ENCODE measurements at regions not wholly inside any gene's neighbourhood (a gene's known extent, or its start where the extent isn't known, plus 50 kb on each side); places are given as distances from the start of the nearest gene placed in this dataset.

- DNase-seq (ENCODE audit: insufficient read length, low spot score): no peak
- FAIRE-seq: no peak
Observed at GRCh38 chr2:45137966-45138695, 128.9 kb upstream of the SIX2 start.

GRCh38 chr2:45134726-45135125, 125.5 kb upstream of the SIX2 start:
- TF ChIP-seq SPI1 (IDR thresholded peaks at IDR 0.05; ENCODE audit: low read depth, low read length) (peak; percentile 24; the same call in 1 of the 2 replicates), POLR2AphosphoS5 (IDR thresholded peaks at IDR 0.05; ENCODE audit: low read depth, low read length) (no peak)
- DNase-seq (ENCODE audit: insufficient read length, low spot score) (no peak), FAIRE-seq (no peak)

More at GRCh38 chr2:45137966-45138695, 128.9 kb upstream of the SIX2 start:
- no peak for TF ChIP-seq PAX5 (IDR thresholded peaks at IDR 0.05; ENCODE audit: insufficient read depth, low read length, severe bottlenecking)
- no peak for TF ChIP-seq POLR2AphosphoS5 (IDR thresholded peaks at IDR 0.05; ENCODE audit: low read depth, low read length)
- TF ChIP-seq POU2F2 (IDR thresholded peaks at IDR 0.05; ENCODE audit: low read depth, low read length): no peak
- TF ChIP-seq TAF1 (IDR thresholded peaks at IDR 0.05; ENCODE audit: low read depth, low read length): no peak
- no peak for TF ChIP-seq POLR2A (IDR thresholded peaks at IDR 0.05; ENCODE audit: low read depth, low read length)
- no peak for TF ChIP-seq SPI1 (IDR thresholded peaks at IDR 0.05; ENCODE audit: low read depth, low read length)

GRCh38 chr2:45134014-45134413, 124.8 kb upstream of the SIX2 start:
- DNase-seq (ENCODE audit: insufficient read length, low spot score) (no peak), FAIRE-seq (no peak)
- TF ChIP-seq POLR2AphosphoS5 (IDR thresholded peaks at IDR 0.05; ENCODE audit: low read depth, low read length) (no peak), POU2F2 (IDR thresholded peaks at IDR 0.05; ENCODE audit: low read depth, low read length) (no peak), POLR2A (IDR thresholded peaks at IDR 0.05; ENCODE audit: low read depth, low read length) (no peak), SPI1 (IDR thresholded peaks at IDR 0.05; ENCODE audit: low read depth, low read length) (no peak), PAX5 (IDR thresholded peaks at IDR 0.05; ENCODE audit: insufficient read depth, low read length, severe bottlenecking) (no peak), TAF1 (IDR thresholded peaks at IDR 0.05; ENCODE audit: low read depth, low read length) (no peak)

GRCh38 chr2:45132551-45132950, 123.3 kb upstream of the SIX2 start:
- TF ChIP-seq POLR2A (IDR thresholded peaks at IDR 0.05; ENCODE audit: low read depth, low read length) (no peak), POLR2AphosphoS5 (IDR thresholded peaks at IDR 0.05; ENCODE audit: low read depth, low read length) (no peak), POU2F2 (IDR thresholded peaks at IDR 0.05; ENCODE audit: low read depth, low read length) (no peak), PAX5 (IDR thresholded peaks at IDR 0.05; ENCODE audit: insufficient read depth, low read length, severe bottlenecking) (no peak), SPI1 (IDR thresholded peaks at IDR 0.05; ENCODE audit: low read depth, low read length) (no peak)
- FAIRE-seq (no peak), DNase-seq (ENCODE audit: insufficient read length, low spot score) (no peak)

GRCh38 chr2:45131587-45131986, 122.3 kb upstream of the SIX2 start:
- FAIRE-seq (no peak), DNase-seq (ENCODE audit: insufficient read length, low spot score) (no peak)
- TF ChIP-seq PAX5 (IDR thresholded peaks at IDR 0.05; ENCODE audit: insufficient read depth, low read length, severe bottlenecking): no peak
- TF ChIP-seq POLR2AphosphoS5 (IDR thresholded peaks at IDR 0.05; ENCODE audit: low read depth, low read length): no peak
- no peak for TF ChIP-seq SPI1 (IDR thresholded peaks at IDR 0.05; ENCODE audit: low read depth, low read length)
- no peak for TF ChIP-seq TAF1 (IDR thresholded peaks at IDR 0.05; ENCODE audit: low read depth, low read length)
- no peak for TF ChIP-seq POU2F2 (IDR thresholded peaks at IDR 0.05; ENCODE audit: low read depth, low read length)
- TF ChIP-seq POLR2A (IDR thresholded peaks at IDR 0.05; ENCODE audit: low read depth, low read length): no peak

- TF ChIP-seq POU2F2 (IDR thresholded peaks at IDR 0.05; ENCODE audit: low read depth, low read length) (no peak), POLR2A (IDR thresholded peaks at IDR 0.05; ENCODE audit: low read depth, low read length) (no peak), POLR2AphosphoS5 (IDR thresholded peaks at IDR 0.05; ENCODE audit: low read depth, low read length) (no peak), TAF1 (IDR thresholded peaks at IDR 0.05; ENCODE audit: low read depth, low read length) (no peak), PAX5 (IDR thresholded peaks at IDR 0.05; ENCODE audit: insufficient read depth, low read length, severe bottlenecking) (no peak), SPI1 (IDR thresholded peaks at IDR 0.05; ENCODE audit: low read depth, low read length) (no peak)
- FAIRE-seq (no peak), DNase-seq (ENCODE audit: insufficient read length, low spot score) (no peak)
Observed at GRCh38 chr2:45130736-45131135, 121.5 kb upstream of the SIX2 start.

- TF ChIP-seq SPI1 (IDR thresholded peaks at IDR 0.05; ENCODE audit: low read depth, low read length) (no peak), POU2F2 (IDR thresholded peaks at IDR 0.05; ENCODE audit: low read depth, low read length) (no peak), PAX5 (IDR thresholded peaks at IDR 0.05; ENCODE audit: insufficient read depth, low read length, severe bottlenecking) (no peak), TAF1 (IDR thresholded peaks at IDR 0.05; ENCODE audit: low read depth, low read length) (no peak), POLR2AphosphoS5 (IDR thresholded peaks at IDR 0.05; ENCODE audit: low read depth, low read length) (no peak), POLR2A (IDR thresholded peaks at IDR 0.05; ENCODE audit: low read depth, low read length) (no peak)
- FAIRE-seq (no peak), DNase-seq (ENCODE audit: insufficient read length, low spot score) (no peak)
Observed at GRCh38 chr2:45128580-45128997, 119.3 kb upstream of the SIX2 start.

- DNase-seq (ENCODE audit: insufficient read length, low spot score) (no peak), FAIRE-seq (no peak)
- TF ChIP-seq POU2F2 (IDR thresholded peaks at IDR 0.05; ENCODE audit: low read depth, low read length): no peak
- TF ChIP-seq PAX5 (IDR thresholded peaks at IDR 0.05; ENCODE audit: insufficient read depth, low read length, severe bottlenecking): no peak
- no peak for TF ChIP-seq TAF1 (IDR thresholded peaks at IDR 0.05; ENCODE audit: low read depth, low read length)
- no peak for TF ChIP-seq SPI1 (IDR thresholded peaks at IDR 0.05; ENCODE audit: low read depth, low read length)
- TF ChIP-seq POLR2A (IDR thresholded peaks at IDR 0.05; ENCODE audit: low read depth, low read length): no peak
- TF ChIP-seq POLR2AphosphoS5 (IDR thresholded peaks at IDR 0.05; ENCODE audit: low read depth, low read length): no peak
Observed at GRCh38 chr2:45127891-45128290, 118.6 kb upstream of the SIX2 start.

- TF ChIP-seq SPI1 (IDR thresholded peaks at IDR 0.05; ENCODE audit: low read depth, low read length): no peak
- TF ChIP-seq POLR2AphosphoS5 (IDR thresholded peaks at IDR 0.05; ENCODE audit: low read depth, low read length): no peak
- TF ChIP-seq PAX5 (IDR thresholded peaks at IDR 0.05; ENCODE audit: insufficient read depth, low read length, severe bottlenecking): no peak
- no peak for TF ChIP-seq TAF1 (IDR thresholded peaks at IDR 0.05; ENCODE audit: low read depth, low read length)
- no peak for TF ChIP-seq POU2F2 (IDR thresholded peaks at IDR 0.05; ENCODE audit: low read depth, low read length)
- TF ChIP-seq POLR2A (IDR thresholded peaks at IDR 0.05; ENCODE audit: low read depth, low read length): no peak
- FAIRE-seq: no peak
- DNase-seq (ENCODE audit: insufficient read length, low spot score): no peak
Observed at GRCh38 chr2:45127321-45127720, 118.1 kb upstream of the SIX2 start.

GRCh38 chr2:45125232-45125631, 116.0 kb upstream of the SIX2 start:
- FAIRE-seq: no peak
- TF ChIP-seq POU2F2 (IDR thresholded peaks at IDR 0.05; ENCODE audit: low read depth, low read length): no peak
- no peak for TF ChIP-seq POLR2AphosphoS5 (IDR thresholded peaks at IDR 0.05; ENCODE audit: low read depth, low read length)
- TF ChIP-seq TAF1 (IDR thresholded peaks at IDR 0.05; ENCODE audit: low read depth, low read length): no peak
- TF ChIP-seq POLR2A (IDR thresholded peaks at IDR 0.05; ENCODE audit: low read depth, low read length): no peak
- DNase-seq (ENCODE audit: insufficient read length, low spot score): no peak
